NCI-H1694 treated with DMSO at 0.1 percent for 48 hours (cell line): ENCODE measurements at regions not wholly inside any gene's neighbourhood (a gene's known extent, or its start where the extent isn't known, plus 50 kb on each side); places are given as distances from the start of the nearest gene placed in this dataset.

Experiments
- DNase-seq: peaks from one replicate; lab custom pipeline; 2025; lab: John Stamatoyannopoulos, UW

- DNase-seq: no peak
These were observed 74.3 kb upstream of the SALL3 start for GRCh38 chr18:78905334-78905733.

GRCh38 chr18:78906066-78906465 is 73.6 kb upstream of the SALL3 start:
- no peak for DNase-seq

GRCh38 chr18:78908462-78909260 is 71.0 kb upstream of the SALL3 start:
- DNase-seq: no peak

- no peak for DNase-seq
These were observed 67.8 kb upstream of the SALL3 start for GRCh38 chr18:78911751-78912283.

- DNase-seq: no peak
These were observed 67.3 kb upstream of the SALL3 start for GRCh38 chr18:78912336-78912735.

- DNase-seq: no peak
These were observed 66.8 kb upstream of the SALL3 start for GRCh38 chr18:78912844-78913243.

- DNase-seq: no peak
These were observed 66.2 kb upstream of the SALL3 start for GRCh38 chr18:78913395-78913794.

- DNase-seq: no peak
These were observed 65.8 kb upstream of the SALL3 start for GRCh38 chr18:78913830-78914231.

- DNase-seq: no peak
These were observed 65.2 kb upstream of the SALL3 start for GRCh38 chr18:78914249-78914935.

GRCh38 chr18:78915446-78916008 is 64.1 kb upstream of the SALL3 start:
- DNase-seq: no peak

- no peak for DNase-seq
These were observed 60.9 kb upstream of the SALL3 start for GRCh38 chr18:78918707-78919106.

GRCh38 chr18:78919956-78920355 is 59.7 kb upstream of the SALL3 start:
- DNase-seq: no peak

GRCh38 chr18:78920456-78921138 is 59.0 kb upstream of the SALL3 start:
- no peak for DNase-seq

GRCh38 chr18:78922856-78923255 is 56.8 kb upstream of the SALL3 start:
- no peak for DNase-seq

GRCh38 chr18:78924301-78924700 is 55.3 kb upstream of the SALL3 start:
- DNase-seq: no peak

GRCh38 chr18:78924786-78925540 is 54.7 kb upstream of the SALL3 start:
- DNase-seq: no peak

GRCh38 chr18:78925557-78926242 is 53.9 kb upstream of the SALL3 start:
- no peak for DNase-seq

GRCh38 chr18:78926243-78926615 is 53.4 kb upstream of the SALL3 start:
- no peak for DNase-seq

- DNase-seq: no peak
These were observed 52.5 kb upstream of the SALL3 start for GRCh38 chr18:78927156-78927555.

GRCh38 chr18:78927616-78928015 is 52.0 kb upstream of the SALL3 start:
- DNase-seq: no peak

GRCh38 chr18:78928076-78928475 is 51.5 kb upstream of the SALL3 start:
- no peak for DNase-seq
